ENCODE measurements at regions not wholly inside any gene's neighbourhood (a gene's known extent, or its start where the extent isn't known, plus 50 kb on each side); places are given as distances from the start of the nearest gene placed in this dataset.

GRCh38 chr2:160876765-160877164 is 283.5 kb upstream of the TANK start:
- no peaks in the 10 kb centered on the region for H3K36me3 Mint-ChIP-seq (ENCODE audit: low read depth)
- H3K4me1 Mint-ChIP-seq (ENCODE audit: low read depth), result no peaks in the 10 kb centered on the region
- no peak overlapping the region for H3K27ac Mint-ChIP-seq
- H3K27me3 Mint-ChIP-seq (ENCODE audit: low read depth), result no peaks in the 10 kb centered on the region
- H3K9me3 Mint-ChIP-seq, result no peaks in the 10 kb centered on the region
- no peak overlapping the region for H3K4me3 Mint-ChIP-seq

GRCh38 chr2:160878618-160879017 is 281.6 kb upstream of the TANK start:
- Mint-ChIP-seq H3K4me3 (no peak overlapping the region), H3K36me3 (ENCODE audit: low read depth) (no peaks in the 10 kb centered on the region), H3K27ac (no peak overlapping the region), H3K27me3 (ENCODE audit: low read depth) (no peaks in the 10 kb centered on the region), H3K4me1 (ENCODE audit: low read depth) (no peaks in the 10 kb centered on the region), H3K9me3 (no peaks in the 10 kb centered on the region)

- no peak overlapping the region for H3K27ac Mint-ChIP-seq
- H3K9me3 Mint-ChIP-seq, result no peaks in the 10 kb centered on the region
- H3K27me3 Mint-ChIP-seq (ENCODE audit: low read depth), result no peaks in the 10 kb centered on the region
- no peaks in the 10 kb centered on the region for H3K4me1 Mint-ChIP-seq (ENCODE audit: low read depth)
- H3K4me3 Mint-ChIP-seq, result no peak overlapping the region
- no peaks in the 10 kb centered on the region for H3K36me3 Mint-ChIP-seq (ENCODE audit: low read depth)
These were observed 277.3 kb upstream of the TANK start for GRCh38 chr2:160882906-160883305.

GRCh38 chr2:160884056-160884455 is 276.2 kb upstream of the TANK start:
- H3K4me3 Mint-ChIP-seq, result no peak overlapping the region

DNA sequence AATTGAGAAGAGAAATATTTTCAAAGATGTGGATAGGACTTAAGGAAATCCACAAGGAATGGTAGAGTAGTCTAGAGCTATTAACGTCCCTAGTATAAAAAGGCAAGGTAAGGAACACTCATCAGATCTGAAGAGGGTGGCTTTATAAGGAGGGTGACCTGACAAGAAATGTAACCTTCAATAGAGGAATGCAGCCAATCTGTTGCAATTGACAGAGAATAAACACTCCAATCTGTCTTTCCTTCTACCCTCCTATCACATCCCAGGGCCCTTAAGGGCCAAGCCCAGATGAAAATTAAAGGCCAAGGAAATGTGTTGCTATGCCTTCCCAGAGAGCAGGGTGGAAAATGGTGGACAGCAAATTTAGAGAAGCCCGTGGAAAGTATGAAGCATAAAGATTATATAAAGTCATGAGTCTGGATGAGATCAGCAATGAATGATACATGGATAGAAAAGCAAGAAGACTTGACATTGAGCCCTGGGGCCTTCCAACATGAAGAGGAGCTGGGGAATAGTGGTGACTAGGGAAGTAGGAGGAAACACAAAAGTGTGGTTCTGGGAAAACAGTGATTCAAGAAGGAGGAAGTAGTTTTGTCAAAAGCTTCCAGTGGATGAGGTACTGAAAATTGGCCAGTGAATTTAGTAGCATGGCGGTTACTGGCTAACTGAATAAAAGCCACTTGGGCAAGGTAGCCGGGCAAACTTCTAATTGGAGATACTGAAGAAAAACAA is 270.6 kb upstream of the TANK start:
- no peaks in the 10 kb centered on the region for H3K27me3 Mint-ChIP-seq (ENCODE audit: low read depth)
- H3K9me3 Mint-ChIP-seq, result no peaks in the 10 kb centered on the region
- no peak overlapping the region for H3K4me3 Mint-ChIP-seq

More at GRCh38 chr2:160884056-160884455, 276.2 kb upstream of the TANK start:
- no peaks in the 10 kb centered on the region for H3K4me1 Mint-ChIP-seq (ENCODE audit: low read depth)
- no peak overlapping the region for H3K27ac Mint-ChIP-seq
- no peaks in the 10 kb centered on the region for H3K9me3 Mint-ChIP-seq
- no peaks in the 10 kb centered on the region for H3K27me3 Mint-ChIP-seq (ENCODE audit: low read depth)
- H3K36me3 Mint-ChIP-seq (ENCODE audit: low read depth), result no peaks in the 10 kb centered on the region

DNA sequence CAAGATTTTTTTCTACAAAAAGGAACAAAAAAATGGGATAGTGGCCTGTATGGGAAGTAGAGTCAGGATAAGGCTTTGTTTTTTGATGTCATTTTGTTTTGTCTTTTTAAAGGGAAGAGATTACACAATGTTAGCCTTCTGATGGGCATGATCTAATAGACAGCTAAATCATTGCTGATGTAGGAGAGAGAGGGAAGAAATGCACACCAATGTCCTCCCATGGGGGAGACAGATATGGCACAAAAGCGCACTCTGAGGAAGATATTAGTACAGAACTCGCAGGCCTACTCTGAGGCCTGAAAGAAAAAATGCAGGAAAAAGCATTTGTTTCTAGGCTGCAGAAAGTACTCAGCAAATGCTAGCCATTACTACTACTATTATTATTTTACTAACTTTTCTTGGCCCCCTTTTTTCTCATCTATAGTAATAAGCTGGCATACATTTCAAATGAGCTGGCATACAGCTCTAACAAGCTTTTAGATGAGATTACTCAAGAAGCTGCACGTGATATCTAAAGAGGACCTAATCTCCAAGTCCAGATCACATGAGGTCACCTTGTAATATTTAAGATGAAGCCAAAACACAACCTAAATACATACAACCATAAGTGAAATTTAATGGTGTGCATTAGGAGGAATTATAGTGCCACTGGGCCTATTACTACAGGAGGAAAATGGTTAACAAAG is 269.4 kb upstream of the TANK start:
- H3K4me3 Mint-ChIP-seq, result no peak overlapping the region
- H3K4me1 Mint-ChIP-seq (ENCODE audit: low read depth), result no peaks in the 10 kb centered on the region
- H3K36me3 Mint-ChIP-seq (ENCODE audit: low read depth), result no peaks in the 10 kb centered on the region
- H3K27me3 Mint-ChIP-seq (ENCODE audit: low read depth), result no peaks in the 10 kb centered on the region
- H3K27ac Mint-ChIP-seq, result no peak overlapping the region
- H3K9me3 Mint-ChIP-seq, result no peaks in the 10 kb centered on the region

More for the DNA sequence above, 270.6 kb upstream of the TANK start:
- Mint-ChIP-seq H3K4me1 (ENCODE audit: low read depth) (no peaks in the 10 kb centered on the region), H3K27ac (no peak overlapping the region), H3K36me3 (ENCODE audit: low read depth) (no peaks in the 10 kb centered on the region)

DNA sequence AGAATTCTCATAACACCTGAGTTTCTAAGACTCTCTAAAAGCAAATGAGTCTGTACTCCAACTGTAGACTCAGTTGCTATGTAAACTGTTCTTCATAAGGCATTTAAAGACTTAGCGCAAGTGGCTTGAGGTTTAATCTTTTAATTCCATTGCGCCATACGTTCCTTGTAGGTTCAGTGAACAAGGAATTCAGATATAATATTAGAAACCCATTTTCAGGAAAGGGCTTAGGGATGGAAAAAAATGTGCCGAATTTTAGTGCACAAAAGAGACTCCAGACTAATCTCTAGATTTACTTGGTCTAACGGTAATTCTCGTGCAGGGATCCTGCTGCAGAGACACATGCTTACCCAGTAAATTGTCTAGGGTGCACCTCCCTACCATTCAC is 268.9 kb upstream of the TANK start:
- Mint-ChIP-seq H3K36me3 (ENCODE audit: low read depth) (no peaks in the 10 kb centered on the region), H3K27me3 (ENCODE audit: low read depth) (no peaks in the 10 kb centered on the region), H3K9me3 (no peaks in the 10 kb centered on the region), H3K4me1 (ENCODE audit: low read depth) (no peaks in the 10 kb centered on the region), H3K4me3 (no peak overlapping the region), H3K27ac (no peak overlapping the region)

DNA sequence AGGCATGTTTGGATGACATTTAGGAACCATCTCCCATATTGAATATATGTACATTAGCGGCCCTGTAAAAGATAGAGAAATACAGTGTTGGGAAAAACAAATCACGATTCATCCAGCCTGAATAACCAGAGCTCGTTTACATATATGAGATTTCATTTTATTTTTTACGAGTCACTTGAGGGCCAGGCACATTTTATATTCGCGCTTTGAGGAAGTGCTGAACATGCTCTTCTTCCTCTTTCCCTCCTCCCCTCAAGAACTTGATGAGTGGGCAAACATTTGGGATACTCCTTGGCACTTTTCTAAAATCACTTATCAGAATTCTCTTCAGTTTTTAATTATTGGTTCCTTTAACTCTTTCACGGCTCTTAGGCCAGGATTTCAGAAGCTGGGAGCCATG is 268.0 kb upstream of the TANK start:
- no peak overlapping the region for H3K4me3 Mint-ChIP-seq
- H3K27me3 Mint-ChIP-seq (ENCODE audit: low read depth), result peaks cover under 1% of the 10 kb centered on the region
- H3K9me3 Mint-ChIP-seq, result no peaks in the 10 kb centered on the region
- no peaks in the 10 kb centered on the region for H3K4me1 Mint-ChIP-seq (ENCODE audit: low read depth)
- H3K36me3 Mint-ChIP-seq (ENCODE audit: low read depth), result no peaks in the 10 kb centered on the region
- no peak overlapping the region for H3K27ac Mint-ChIP-seq

- H3K27me3 Mint-ChIP-seq (ENCODE audit: low read depth), result peaks cover 4% of the 10 kb centered on the region
- no peaks in the 10 kb centered on the region for H3K36me3 Mint-ChIP-seq (ENCODE audit: low read depth)
- no peaks in the 10 kb centered on the region for H3K4me1 Mint-ChIP-seq (ENCODE audit: low read depth)
- no peak overlapping the region for H3K4me3 Mint-ChIP-seq
- no peak overlapping the region for H3K27ac Mint-ChIP-seq
- H3K9me3 Mint-ChIP-seq, result no peaks in the 10 kb centered on the region
These were observed 266.6 kb upstream of the TANK start for GRCh38 chr2:160893581-160893980.

GRCh38 chr2:160898581-160899307 is 261.5 kb upstream of the TANK start:
- H3K27ac Mint-ChIP-seq, result no peak overlapping the region
- H3K27me3 Mint-ChIP-seq (ENCODE audit: low read depth), result peaks cover 8% of the 10 kb centered on the region
- H3K4me3 Mint-ChIP-seq, result no peak overlapping the region

GRCh38 chr2:160901613-160902012 is 258.6 kb upstream of the TANK start:
- Mint-ChIP-seq H3K27me3 (ENCODE audit: low read depth) (peaks cover 8% of the 10 kb centered on the region), H3K9me3 (no peaks in the 10 kb centered on the region), H3K4me1 (ENCODE audit: low read depth) (no peaks in the 10 kb centered on the region), H3K4me3 (no peak overlapping the region), H3K36me3 (ENCODE audit: low read depth) (no peaks in the 10 kb centered on the region), H3K27ac (no peak overlapping the region)

More at GRCh38 chr2:160898581-160899307, 261.5 kb upstream of the TANK start:
- Mint-ChIP-seq H3K4me1 (ENCODE audit: low read depth) (no peaks in the 10 kb centered on the region), H3K36me3 (ENCODE audit: low read depth) (no peaks in the 10 kb centered on the region), H3K9me3 (no peaks in the 10 kb centered on the region)

- Mint-ChIP-seq H3K4me1 (ENCODE audit: low read depth) (no peaks in the 10 kb centered on the region), H3K27ac (no peak overlapping the region), H3K27me3 (ENCODE audit: low read depth) (peaks cover 4% of the 10 kb centered on the region), H3K4me3 (no peak overlapping the region), H3K36me3 (ENCODE audit: low read depth) (no peaks in the 10 kb centered on the region), H3K9me3 (no peaks in the 10 kb centered on the region)
These were observed 254.4 kb upstream of the TANK start for GRCh38 chr2:160905862-160906261.

- H3K27me3 Mint-ChIP-seq (ENCODE audit: low read depth), result peaks cover 4% of the 10 kb centered on the region
- no peaks in the 10 kb centered on the region for H3K9me3 Mint-ChIP-seq
- H3K4me1 Mint-ChIP-seq (ENCODE audit: low read depth), result no peaks in the 10 kb centered on the region
- H3K27ac Mint-ChIP-seq, result no peak overlapping the region
- no peak overlapping the region for H3K4me3 Mint-ChIP-seq
- no peaks in the 10 kb centered on the region for H3K36me3 Mint-ChIP-seq (ENCODE audit: low read depth)
These were observed 253.3 kb upstream of the TANK start for GRCh38 chr2:160906878-160907277.

GRCh38 chr2:160907738-160908137 is 252.5 kb upstream of the TANK start:
- Mint-ChIP-seq H3K9me3 (no peaks in the 10 kb centered on the region), H3K4me3 (no peak overlapping the region), H3K36me3 (ENCODE audit: low read depth) (no peaks in the 10 kb centered on the region), H3K27ac (no peak overlapping the region), H3K27me3 (ENCODE audit: low read depth) (peaks cover 4% of the 10 kb centered on the region), H3K4me1 (ENCODE audit: low read depth) (no peaks in the 10 kb centered on the region)

DNA sequence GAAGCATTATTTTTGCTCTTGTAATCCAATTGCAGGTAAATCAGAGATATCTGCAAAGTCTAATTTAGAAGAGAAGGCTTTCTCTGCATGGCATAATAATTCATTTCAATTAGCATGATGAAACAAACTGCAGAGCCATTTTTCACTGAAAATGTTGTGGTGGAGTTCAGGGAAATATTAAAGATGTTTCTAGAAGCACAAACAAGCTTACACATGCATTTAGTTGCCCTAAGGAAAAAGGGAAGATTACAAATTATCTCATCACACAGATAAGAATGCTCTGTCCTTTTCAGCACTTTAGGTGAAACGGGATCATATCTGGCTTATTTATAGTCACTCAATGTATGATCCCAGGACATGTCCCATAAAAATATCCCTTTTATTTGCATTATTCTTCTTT is 252.1 kb upstream of the TANK start:
- Mint-ChIP-seq H3K36me3 (ENCODE audit: low read depth) (no peaks in the 10 kb centered on the region), H3K4me1 (ENCODE audit: low read depth) (no peaks in the 10 kb centered on the region), H3K4me3 (no peak overlapping the region), H3K27ac (no peak overlapping the region), H3K9me3 (no peaks in the 10 kb centered on the region), H3K27me3 (ENCODE audit: low read depth) (peaks cover under 1% of the 10 kb centered on the region)

Data from T-helper 1 cell treated with Interleukin-12 subunit alpha and Interleukin-12 subunit beta and Interleukin-4 antibody, amounts not matched to agents 30 μg/mL and 1 μg/mL, for 36 hours (primary cell).